ENCODE measurements at regions not wholly inside any gene's neighbourhood (a gene's known extent, or its start where the extent isn't known, plus 50 kb on each side); places are given as distances from the start of the nearest gene placed in this dataset.

- TF ChIP-seq CTCF (IDR thresholded peaks at IDR 0.05) = no peak
- TF ChIP-seq POLR2A (IDR thresholded peaks at IDR 0.05) = no peak
Measured at GRCh38 chr1:193549081-193549480, 362.7 kb upstream of the B3GALT2 start.

Data from thyroid gland (tissue), 4 donors.